Hematopoietic multipotent progenitor cell treated with erythropoietin and hydrocortisone succinate and interleukin-3 and kit ligand, for 4 days (in vitro differentiated cells): ENCODE measurements at regions not wholly inside any gene's neighbourhood (a gene's known extent, or its start where the extent isn't known, plus 50 kb on each side); places are given as distances from the start of the nearest gene placed in this dataset.
"Not testable (repeated sequence)": the region's sequence is repeated elsewhere in the genome, so short reads cannot be mapped to it uniquely, and the experiment has no call there.

Experiments used
- DNase-seq: peaks from one replicate; pipeline ENCODE4 v3.0.0-alpha.2; 2015

DNA sequence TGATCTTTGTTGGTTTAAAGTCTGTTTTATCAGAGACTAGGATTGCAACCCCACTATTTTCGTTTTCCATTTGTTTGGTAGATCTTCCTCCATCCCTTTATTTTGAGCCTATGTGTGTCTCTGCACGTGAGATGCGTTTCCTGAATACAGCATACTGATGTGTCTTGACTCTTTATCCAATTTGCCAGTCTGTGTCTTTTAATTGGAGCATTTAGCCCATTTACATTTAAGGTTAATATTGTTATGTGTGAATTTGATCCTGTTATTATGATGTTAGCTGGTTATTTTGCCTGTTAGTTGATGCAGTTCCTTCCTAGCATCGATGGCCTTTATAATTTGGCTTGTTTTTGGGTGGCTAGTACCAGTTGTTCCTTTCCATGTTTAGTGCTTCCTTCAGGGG, 177.2 kb upstream of the RPS23 start:
- not testable (repeated sequence) for DNase-seq

DNA sequence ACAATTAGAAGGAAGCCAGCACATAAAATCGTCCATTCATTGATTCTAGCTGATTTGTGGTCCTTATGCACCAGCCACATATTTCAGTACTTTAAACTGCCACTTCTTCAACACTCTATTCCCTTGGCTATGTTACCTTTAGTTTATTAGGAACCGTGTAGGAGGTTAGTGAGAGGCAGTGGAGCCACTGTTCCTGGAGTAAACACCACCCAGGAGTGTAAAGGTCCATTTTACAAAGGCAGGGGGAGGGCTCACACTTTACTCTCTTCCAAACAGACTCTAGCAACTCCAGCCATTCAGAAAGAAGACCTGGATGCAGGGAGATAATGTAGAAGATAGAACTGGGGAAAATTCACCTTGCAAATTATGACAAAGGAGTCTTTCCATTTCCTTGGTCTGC, 170.2 kb upstream of the RPS23 start:
- no peak for DNase-seq

DNA sequence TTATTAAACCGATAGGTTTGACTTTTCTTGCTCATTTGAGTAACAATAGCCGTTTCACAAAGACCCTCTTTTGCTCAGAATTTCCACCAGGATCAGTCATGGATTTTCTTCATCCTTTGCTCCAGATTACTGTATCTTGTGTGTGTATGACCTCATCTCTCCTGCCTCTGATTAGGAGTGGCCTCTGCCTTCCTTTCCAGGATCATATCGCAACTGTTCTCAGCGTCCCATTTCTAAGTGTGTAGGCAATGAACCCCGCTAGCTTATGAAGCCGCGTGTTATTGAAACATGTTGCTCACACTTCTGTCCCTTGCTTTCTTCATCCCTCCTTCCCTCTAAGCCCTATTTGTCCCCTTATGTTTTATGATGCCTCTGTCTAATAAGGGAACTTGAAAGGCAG, 169.8 kb upstream of the RPS23 start:
- DNase-seq, result no peak

DNA sequence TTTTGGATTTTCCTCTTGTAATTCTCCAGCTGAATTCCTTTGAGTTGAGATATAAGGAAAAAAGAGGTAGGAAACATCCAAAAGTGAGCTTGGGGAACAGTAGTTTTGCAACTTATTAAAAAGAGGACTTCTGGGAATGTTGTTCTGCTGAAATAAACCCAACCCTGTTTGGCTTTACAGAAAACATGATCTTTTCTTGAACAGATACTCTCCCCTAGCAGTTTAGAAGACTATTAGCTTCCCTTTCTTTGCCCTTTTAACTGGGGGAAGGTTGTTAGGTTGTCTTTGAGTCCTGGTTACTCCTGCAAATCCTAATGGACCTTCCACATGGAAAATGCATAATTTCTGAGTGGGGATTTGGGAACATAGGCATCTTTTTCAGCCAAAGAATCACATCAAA, 168.7 kb upstream of the RPS23 start:
- no peak for DNase-seq

DNA sequence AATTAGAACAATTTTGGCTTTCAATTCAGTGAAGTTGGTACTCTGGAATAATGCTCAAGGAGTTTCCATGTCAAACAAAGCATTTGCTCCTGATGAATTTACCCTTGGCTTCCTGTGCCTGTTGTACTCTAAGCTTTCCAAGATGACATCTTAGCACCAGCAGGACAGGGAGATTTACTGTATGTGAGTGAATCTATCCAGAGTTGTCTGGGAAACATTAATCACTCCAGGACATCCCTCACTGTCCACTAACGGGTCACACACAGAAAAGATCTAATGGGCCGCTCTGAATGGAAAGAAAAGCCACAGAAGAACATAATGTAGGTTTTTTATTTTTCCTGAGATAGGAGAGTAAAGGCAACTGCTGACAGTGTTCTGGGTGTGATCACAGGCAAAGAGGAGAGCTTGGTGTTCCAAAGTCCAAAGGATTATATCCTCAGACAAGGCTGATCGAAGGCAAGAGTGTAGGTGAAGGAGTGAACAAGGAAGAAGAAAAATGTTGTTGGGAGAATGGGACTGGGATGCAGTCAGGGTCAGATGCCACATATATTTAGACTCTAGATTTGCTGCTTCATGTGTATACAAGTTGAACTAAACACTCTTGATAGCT, 167.7 kb upstream of the RPS23 start:
- no peak for DNase-seq

DNA sequence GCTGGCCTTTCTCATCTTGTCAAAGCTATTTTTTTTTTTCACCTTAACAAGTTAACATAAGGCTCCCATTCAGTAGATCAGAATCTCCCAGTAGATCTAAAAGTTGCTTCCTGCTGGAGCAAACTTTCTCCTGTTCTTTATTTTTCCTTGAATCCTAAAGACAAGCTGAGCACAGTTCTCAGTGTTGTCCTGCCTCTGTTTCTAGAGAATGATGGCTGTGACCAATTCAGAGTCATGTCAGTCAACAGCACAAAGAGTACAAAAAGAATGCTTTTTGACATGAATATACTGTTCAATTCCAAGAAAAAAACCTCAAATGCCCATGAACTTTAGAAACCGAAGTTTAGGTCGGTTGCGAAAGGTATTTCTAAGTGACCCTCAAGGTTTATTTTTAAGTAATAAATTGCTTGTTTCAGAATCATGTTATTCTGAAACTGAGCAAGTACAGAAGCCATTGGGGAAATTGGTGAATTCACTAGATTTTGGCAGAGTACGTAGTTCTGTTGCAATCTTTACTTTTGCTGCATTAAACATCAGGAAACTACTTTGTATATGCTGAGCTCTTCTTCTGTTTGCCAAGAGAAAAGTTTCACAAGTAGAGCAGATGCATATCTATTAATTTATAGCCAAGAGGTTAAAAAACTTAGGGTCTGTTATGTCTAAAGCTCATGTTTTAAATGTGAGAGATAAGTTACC, 161.7 kb upstream of the RPS23 start:
- peak; percentile 20 for DNase-seq

DNA sequence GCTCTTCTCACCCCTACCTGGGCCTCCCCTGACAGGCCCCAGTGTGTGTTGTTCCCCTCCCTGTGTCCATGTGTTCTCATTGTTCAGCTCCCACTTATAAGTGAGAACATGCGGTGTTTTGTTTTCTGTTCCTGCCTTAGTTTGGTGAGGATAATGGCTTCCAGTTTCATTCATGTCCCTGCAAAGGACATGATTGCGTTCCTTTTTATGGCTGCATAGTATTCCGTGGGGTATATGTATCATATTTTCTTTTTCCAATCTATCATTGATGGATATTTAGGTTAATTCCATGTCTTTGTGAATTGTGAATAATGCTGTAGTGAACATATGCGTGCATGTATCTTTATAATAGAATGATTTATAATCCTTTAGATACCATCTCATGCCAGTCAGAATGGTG, 159.4 kb upstream of the RPS23 start:
- not testable (repeated sequence) for DNase-seq

DNA sequence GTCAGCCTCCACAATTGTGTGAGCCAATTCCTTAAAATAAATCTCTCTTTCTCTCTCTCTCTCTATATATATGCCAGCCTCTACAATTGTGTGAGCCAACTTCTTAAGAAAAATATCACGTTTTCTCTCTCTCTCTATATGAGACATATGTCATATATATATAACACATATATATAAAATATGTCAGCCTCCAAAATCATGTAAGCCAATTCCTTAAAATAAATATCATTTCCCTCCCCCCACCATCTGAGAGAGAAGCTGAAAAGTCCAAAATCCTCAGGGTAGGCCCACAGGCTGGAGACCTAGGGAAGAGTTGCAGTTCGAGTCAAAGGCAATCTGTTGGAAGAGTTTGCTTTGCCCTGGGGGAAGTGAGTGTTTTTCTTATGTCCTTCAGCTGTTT, 158.1 kb upstream of the RPS23 start:
- DNase-seq, result no peak

DNA sequence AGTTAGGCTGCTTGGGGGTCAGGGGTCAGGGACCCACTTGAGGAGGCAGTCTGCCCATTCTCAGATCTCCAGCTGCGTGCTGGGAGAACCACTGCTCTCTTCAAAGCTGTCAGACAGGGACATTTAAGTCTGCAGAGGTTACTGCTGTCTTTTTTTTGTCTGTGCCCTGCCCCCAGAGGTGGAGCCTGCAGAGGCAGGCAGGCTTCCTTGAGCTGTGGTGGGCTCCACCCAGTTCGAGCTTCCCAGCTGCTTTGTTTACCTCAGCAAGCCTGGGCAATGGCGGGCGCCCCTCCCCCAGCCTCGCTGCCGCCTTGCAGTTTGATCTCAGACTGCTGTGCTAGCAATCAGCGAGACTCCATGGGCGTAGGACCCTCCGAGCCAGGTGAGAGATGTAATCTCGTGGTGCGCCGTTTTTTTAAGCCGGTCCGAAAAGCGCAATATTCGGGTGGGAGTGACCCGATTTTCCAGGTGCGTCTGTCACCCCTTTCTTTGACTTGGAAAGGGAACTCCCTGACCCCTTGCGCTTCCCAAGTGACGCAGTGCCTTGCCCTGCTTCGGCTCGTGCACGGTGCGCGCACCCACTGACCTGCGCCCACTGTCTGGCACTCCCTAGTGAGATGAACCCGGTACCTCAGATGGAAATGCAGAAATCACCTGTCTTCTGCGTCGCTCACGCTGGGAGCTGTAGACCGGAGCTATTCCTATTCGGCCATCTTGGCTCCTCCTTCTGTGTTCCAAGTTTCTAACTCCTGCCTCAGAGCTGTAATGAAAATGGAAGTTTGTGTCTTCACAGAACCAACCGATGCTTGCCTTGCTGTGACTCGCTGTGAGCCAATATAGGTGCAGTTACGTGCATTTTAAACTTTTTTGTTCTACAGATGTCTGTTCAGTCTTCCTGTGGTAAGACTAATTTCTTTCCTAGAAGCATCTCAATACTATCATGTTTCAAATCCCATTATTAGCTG, 156.8 kb upstream of the RPS23 start:
- DNase-seq, result not testable (repeated sequence)

DNA sequence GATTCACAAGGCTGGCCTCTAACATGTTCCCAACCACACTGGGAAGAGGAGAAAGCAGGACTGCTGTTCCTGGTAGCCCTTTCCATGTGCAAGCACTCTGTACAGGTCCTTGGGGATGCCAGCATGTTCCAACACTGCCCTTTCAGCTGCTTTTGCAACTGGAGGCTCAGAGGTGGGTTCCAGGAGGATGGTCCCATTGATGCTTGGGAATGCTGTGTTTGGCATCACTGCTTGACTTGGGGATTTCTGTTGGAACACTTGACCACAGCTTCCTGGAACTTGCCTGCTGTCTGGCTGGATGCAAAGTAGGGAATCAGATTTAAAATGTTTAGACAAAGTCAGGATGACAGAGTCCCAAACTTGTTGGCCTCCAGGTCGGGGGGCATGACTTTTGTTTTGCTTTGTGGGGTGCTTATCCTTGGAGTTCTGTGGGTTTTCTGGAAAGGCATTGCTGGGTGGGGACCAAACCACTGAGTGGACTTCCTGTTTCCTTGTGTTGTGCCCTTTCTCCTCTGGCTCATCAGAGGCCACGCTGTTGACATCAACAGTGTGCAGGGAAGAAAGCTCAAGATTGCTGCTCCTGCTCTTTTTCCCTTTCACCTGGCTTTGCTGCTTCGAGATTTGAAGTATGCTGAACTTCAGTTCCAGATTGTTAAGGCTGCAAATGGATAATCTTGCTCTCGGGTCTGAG, 148.5 kb upstream of the RPS23 start:
- no peak for DNase-seq

DNA sequence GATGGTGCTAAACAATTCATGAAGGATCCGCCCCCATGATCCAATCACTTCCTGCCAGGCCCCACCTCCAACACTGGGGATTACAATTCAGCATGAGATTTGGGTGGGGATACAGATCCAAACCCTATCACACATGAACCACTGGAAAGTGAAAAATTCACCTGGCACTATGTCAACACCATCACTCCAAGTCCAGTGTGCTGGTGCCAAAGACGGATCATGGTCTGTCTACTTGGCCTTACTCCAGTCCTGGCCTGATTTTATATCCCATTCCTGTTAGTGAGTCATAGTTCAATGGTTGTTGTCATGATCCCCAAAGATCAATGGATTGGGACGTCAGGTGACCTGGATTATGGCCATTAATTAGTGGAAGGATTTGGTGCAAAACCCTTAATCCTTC, 147.4 kb upstream of the RPS23 start:
- DNase-seq, result no peak

DNA sequence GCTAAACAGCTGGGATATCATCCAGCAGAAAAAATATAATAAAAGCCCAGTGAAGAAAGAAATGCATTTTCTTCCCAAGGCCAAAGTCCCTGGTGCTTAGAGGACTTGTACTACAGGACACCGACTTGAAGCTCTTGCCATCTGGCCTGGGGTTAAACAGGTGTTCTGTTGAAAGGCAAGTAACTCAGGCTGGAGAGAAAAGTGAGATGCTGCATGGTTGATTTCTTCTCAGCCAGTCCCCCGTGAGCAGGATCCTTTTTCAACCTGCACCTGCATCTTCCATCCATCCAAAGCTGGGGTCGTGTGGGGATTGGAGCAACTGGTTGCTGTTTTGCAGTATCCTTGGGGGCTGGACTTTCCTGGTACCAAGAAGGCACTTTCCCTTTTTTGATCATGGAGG, 146.1 kb upstream of the RPS23 start:
- no peak for DNase-seq

DNA sequence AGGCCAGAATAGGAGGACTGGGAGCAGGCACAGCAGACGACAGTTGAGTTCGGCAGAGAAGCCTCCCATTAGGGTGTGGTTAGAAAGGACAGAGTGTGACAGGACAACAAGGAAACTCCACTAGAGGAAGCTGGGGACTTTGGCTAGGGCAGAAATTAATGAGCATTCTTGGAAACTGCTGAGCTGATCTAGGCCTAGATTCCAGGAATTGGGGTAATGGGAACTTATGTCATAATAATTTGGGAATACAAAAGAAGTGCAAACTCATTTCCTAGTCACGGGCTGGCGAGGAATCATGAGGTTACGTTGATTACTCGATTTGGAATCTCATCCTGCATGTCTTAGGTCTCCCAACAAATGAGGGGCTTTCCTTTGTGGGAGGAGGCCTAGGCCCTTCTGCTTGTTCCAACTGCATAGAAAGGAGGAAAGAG, 144.6 kb upstream of the RPS23 start:
- peak; percentile 34 for DNase-seq

DNA sequence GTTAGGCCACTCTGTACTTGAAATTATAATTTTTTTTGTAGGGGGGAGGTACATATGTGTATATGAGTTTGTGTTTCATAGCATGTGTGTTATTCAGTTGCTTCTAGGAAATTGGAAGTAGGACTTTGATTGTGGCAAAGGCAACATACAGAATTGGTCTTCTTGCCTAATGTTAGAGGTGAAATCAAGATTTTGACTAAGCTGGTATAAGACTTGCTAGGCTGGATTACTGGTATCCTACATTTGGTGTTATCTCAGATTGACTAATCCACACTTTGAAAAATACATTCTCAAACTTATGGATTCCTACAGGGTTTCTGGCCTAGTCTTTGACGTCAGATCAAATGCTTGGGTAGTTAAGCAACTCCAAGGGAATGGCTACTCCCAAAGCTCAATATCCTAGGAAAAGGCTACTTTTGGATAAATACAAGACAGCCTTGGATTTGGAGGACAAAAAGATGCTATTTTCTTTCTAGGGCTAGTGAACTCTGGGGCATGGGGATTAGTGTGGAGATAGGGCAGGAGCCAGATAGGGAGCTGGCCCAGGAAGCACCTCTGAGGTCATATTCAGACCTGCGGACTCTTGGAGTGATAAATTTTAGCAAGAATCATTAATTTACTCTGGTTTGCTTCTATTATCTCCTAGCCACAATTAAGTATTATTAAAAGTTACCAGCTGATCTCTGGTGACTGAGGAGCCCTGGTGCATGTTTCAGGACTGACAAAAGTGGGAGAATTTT, 144.0 kb upstream of the RPS23 start:
- no peak for DNase-seq

DNA sequence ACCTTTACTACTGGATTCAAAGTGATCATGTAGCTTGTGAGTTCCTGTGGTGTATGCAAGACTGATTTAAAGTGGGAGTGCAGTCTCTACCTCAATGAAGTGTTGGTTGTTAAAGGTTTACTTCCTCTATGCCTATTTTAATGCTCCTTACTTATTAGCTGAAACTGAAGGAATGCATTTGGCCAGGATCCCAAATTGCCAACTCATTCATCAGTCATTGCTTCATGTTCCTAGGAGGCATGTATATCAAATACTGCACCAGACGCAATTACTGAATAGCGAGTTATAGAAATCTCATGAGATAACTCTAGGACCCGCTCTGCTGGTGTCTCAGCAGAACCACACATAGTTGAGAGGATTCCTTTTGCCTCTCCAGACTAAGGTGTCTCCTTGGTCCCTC, 143.0 kb upstream of the RPS23 start:
- no peak for DNase-seq

DNA sequence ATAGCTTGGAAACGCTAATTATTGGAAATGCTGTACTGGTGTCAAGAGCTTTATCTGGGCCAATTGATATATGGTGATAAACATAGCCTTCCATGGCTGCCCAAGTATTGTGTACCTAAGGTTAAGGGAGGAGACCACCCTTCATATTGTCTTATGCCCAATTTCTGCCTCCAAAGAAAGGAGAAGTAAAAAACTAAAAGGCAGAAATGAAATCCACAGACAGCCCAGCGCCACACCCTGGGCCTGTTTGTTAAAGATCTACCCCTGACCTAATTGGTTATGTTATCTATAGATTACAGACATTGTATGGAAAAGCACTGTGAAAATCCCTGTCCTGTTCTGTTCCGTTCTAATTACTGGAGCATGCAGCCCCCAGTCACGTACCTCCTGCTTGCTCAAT, 142.4 kb upstream of the RPS23 start:
- DNase-seq, result peak; percentile 30

DNA sequence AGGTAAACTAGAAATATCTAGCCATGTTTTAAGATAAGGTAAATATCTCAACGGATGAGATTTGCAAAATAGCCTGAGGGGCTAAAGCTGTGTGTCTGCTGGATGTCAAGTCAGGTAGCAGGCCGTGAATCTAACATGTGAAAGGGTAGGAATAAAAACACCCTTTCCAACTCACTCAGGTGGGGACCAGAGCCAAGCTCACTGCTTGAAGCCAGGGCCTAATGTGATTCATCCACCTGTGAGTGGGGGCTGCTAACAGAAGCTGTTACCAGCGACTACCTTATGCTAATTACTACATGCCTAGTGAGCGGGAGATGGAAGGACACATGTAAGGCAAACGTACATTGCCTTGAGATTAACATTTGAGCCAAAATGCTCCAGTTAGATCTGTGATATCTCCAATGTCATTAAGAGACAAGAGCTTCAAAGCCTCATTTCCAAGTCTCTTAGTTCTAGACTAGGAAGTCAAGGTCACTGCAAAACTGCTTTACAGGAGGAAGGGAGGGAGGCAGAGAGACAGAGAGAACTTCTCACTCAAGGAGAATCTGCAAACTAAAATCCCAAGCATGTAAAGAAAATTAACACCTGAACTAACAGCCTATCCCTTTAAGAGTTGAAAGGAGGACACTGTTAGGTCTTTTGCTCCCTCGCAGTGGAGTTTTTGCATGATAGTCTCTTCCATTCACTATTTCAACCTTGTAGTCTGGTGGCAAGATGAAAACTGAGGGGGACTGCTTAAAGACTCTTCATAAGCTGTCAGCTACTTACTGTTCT, 141.6 kb upstream of the RPS23 start:
- DNase-seq, result no peak

DNA sequence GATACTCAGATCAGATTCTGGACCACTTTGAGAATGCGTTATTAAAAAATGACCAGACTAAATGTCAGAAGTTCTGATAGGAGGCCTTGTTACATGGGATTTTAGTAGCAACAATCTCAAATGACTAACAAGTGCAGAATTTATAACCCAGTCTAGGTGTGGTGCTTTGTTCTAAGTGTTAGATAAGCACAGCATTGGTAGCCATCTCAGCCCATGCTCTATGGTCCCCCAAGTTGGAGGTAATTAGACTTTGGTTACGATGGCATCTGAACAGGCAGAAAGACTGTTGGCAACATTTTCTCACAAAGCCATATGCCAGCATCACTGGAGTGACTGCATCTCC, 140.4 kb upstream of the RPS23 start:
- DNase-seq, result no peak

DNA sequence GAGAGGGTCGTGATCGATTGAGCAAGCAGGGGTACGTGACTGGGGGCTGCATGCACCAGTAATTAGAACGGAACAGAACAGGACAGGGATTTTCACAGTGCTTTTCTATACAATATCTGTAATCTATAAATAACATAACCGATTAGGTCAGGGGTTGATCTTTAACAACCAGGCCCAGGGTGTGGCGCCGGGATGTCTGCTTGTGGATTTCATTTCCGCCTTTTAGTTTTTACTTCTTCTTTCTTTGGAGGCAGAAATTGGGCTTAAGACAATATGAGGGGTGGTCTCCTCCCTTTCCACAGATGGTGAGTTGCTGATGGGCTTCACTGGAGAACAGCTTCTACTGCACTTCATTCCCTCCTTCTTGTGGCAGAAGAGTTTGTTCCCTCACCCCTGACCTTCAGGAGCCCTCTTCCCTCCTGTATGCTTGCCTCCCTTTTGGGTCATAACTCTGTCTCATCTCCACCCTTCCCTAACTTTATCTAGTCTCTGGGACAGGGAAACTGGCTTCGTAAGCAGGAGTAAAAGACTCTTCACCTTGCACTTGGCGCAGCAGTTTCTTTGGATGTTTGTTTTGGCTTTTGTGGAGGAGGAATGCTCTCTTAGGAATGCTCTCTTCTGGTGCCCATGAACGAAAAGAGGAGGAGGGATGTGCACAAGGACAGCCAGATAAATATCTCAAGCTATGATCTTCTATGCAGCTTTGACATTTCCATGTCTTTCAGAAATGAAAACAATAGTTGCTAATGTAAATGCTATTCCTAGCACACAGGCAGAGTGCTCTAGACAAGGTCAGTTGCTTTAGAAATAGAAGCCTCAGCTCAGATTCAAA, 139.8 kb upstream of the RPS23 start:
- DNase-seq, result peak; percentile 20

DNA sequence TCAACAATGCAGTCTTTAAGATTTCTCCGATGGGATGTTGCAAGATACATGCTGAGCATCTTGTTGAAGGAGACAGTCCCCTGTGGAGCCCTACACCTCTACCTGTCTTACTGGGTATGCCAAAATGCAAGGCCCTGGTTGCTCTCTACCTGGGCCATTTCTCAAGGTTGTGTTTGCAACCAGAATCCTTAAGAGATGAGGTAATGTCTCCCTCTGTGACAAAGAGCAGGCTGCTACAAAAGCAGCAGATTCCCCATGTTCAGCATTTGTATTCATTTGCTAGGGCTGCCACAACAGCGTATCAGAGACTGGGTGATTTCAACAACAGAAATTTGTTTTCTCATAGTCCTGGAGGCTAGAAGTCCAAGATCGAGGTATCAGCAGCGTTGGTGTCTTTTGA, 138.4 kb upstream of the RPS23 start:
- DNase-seq, result no peak

DNA sequence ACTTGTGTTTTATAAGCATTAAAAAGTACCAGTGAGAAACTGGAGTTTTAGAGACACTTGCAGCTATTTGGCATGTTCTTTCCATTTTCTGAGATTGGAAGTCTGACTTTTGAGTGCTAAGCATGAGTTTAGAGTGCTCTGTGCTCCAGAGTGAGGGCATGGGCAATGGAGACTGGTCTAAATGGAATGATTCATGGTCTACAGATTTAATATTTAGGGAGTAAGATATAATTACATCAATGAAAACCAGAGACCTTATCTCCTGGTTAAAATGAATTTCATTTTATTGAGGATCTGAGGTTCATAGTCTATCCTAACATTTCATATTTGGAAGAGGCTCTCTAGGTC, 135.9 kb upstream of the RPS23 start:
- DNase-seq, result no peak
